Testis (tissue), 2 donors: ENCODE measurements at regions not wholly inside any gene's neighbourhood (a gene's known extent, or its start where the extent isn't known, plus 50 kb on each side); places are given as distances from the start of the nearest gene placed in this dataset.

Source experiments
- DNase-seq: peaks from one replicate; pipeline ENCODE4 v3.0.0-alpha.2; 2019
- H3K27ac ChIP-seq, 2 donors: fragments of 200-600 bp; sonication (generic); one replicate each; pipeline ENCODE4 v1.5.1; 2019
- H3K27me3 ChIP-seq: fragments of 200-600 bp; sonication (generic); one replicate; pipeline ENCODE4 v1.5.1; 2019
- H3K36me3 ChIP-seq: fragments of 200-600 bp; sonication (generic); one replicate; pipeline ENCODE4 v1.5.1; 2017; ENCODE audit warnings: low read depth; ENCODE audit errors: missing control alignments
- H3K4me1 ChIP-seq: fragments of 200-600 bp; sonication (generic); one replicate; pipeline ENCODE4 v1.5.1; 2019
- H3K4me3 ChIP-seq, 2 donors: fragments of 200-600 bp; sonication (generic); one replicate each; pipeline ENCODE4 v1.5.1; 2017 to 2019
- H3K9me3 ChIP-seq: fragments of 200-600 bp; sonication (generic); one replicate; pipeline ENCODE4 v1.5.1; 2017
- CTCF ChIP-seq, 3 experiments: fragments of 450-650 bp in 2 of 3; fragments of 200-600 bp in 1 of 3; sonication (generic) in 1 of 3; IDR thresholded peaks; one replicate each; pipeline ENCODE4 v1.5.1; 2016 to 2019; ENCODE audit warnings: antibody characterized with exemption in 3 of 3, mild to moderate bottlenecking in 2 of 3, moderate library complexity in 1 of 3
- POLR2A ChIP-seq: fragments of 450-650 bp; IDR thresholded peaks from one replicate; pipeline ENCODE4 v1.6.1; 2017; ENCODE audit warnings: antibody characterized with exemption, mild to moderate bottlenecking, moderate library complexity
- WGBS, 2 donors: methylation state at CpG; one replicate each; pipeline ENCODE4 v1.1.5; 2018; 5-methylcytosine and 5-hydroxymethylcytosine counted together
- intact Hi-C: fragments of 100-400 bp; cut with DNase I; formaldehyde crosslinking; loops from one replicate; pipeline ENCODE4 v1.15.1; 2023; ENCODE audit warnings: low total_unique reads

- no peaks in the 10 kb centered on the region for H3K9me3 ChIP-seq
- no peak overlapping the region for H3K27ac ChIP-seq
- no peaks in the 10 kb centered on the region for H3K27me3 ChIP-seq
- H3K4me1 ChIP-seq = no peaks in the 10 kb centered on the region
- TF ChIP-seq CTCF (IDR thresholded peaks at IDR 0.05) (no peak), POLR2A (no peak)
- H3K4me3 ChIP-seq = no peak overlapping the region
- 60 to 82% methylated on average over 2 of the region's 2 CpGs for WGBS, 2 donors
- no peak for DNase-seq
- H3K36me3 ChIP-seq = no peaks in the 10 kb centered on the region
- intact Hi-C loops = no loop called here
These were observed 72.9 kb downstream of the HDGFL1 start for GRCh38 chr6:22642254-22642653.

GRCh38 chr6:22643780-22644179, 74.4 kb downstream of the HDGFL1 start:
- Histone ChIP-seq H3K4me3 (peak overlapping the region in 1 of 2 donors; percentile 15), H3K4me1 (no peaks in the 10 kb centered on the region), H3K27me3 (no peaks in the 10 kb centered on the region), H3K27ac (no peak overlapping the region), H3K9me3 (no peaks in the 10 kb centered on the region), H3K36me3 (no peaks in the 10 kb centered on the region)
- no peak for TF ChIP-seq POLR2A
- no peak for TF ChIP-seq CTCF (IDR thresholded peaks at IDR 0.05)
- peak; percentile 43 for DNase-seq
- intact Hi-C loops = no loop called here
- 82 to 86% methylated on average over 10 of the region's 10 CpGs for WGBS, 2 donors

- DNase-seq = no peak
- intact Hi-C loops = no loop called here
- no peaks in the 10 kb centered on the region for H3K36me3 ChIP-seq
- H3K27me3 ChIP-seq = no peaks in the 10 kb centered on the region
- no peak overlapping the region for H3K4me3 ChIP-seq
- WGBS, 2 donors = 68 to 80% methylated on average over 3 of the region's 3 CpGs
- no peaks in the 10 kb centered on the region for H3K9me3 ChIP-seq
- no peak overlapping the region for H3K27ac ChIP-seq
- TF ChIP-seq POLR2A (no peak), CTCF (IDR thresholded peaks at IDR 0.05) (no peak)
- H3K4me1 ChIP-seq = peaks cover 5% of the 10 kb centered on the region
These were observed 78.4 kb downstream of the HDGFL1 start for GRCh38 chr6:22647719-22648118.

- H3K27me3 ChIP-seq = no peaks in the 10 kb centered on the region
- no peak overlapping the region for H3K4me3 ChIP-seq
- DNase-seq = peak; percentile 71
- peaks cover 30% of the 10 kb centered on the region for H3K4me1 ChIP-seq
- peak overlapping the region in 1 of 2 donors; percentile 48 for H3K27ac ChIP-seq
- WGBS, 2 donors = 66 to 69% methylated on average over 3 of the region's 3 CpGs
- TF ChIP-seq CTCF (IDR thresholded peaks at IDR 0.05) (no peak), POLR2A (no peak)
- H3K9me3 ChIP-seq = no peaks in the 10 kb centered on the region
- H3K36me3 ChIP-seq = no peaks in the 10 kb centered on the region
- intact Hi-C loops = no loop called here
These were observed 82.4 kb downstream of the HDGFL1 start for GRCh38 chr6:22651731-22652130.

GRCh38 chr6:22653980-22654610, 84.7 kb downstream of the HDGFL1 start:
- H3K36me3 ChIP-seq = no peaks in the 10 kb centered on the region
- no peak for DNase-seq
- no peak overlapping the region for H3K4me3 ChIP-seq
- H3K27me3 ChIP-seq = no peaks in the 10 kb centered on the region
- intact Hi-C loops = no loop called here
- H3K9me3 ChIP-seq = no peaks in the 10 kb centered on the region
- TF ChIP-seq CTCF (IDR thresholded peaks at IDR 0.05) = no peak
- no peak for TF ChIP-seq POLR2A
- peak overlapping the region; percentile 16 to 48 for H3K27ac ChIP-seq
- peaks cover 44% of the 10 kb centered on the region for H3K4me1 ChIP-seq
- WGBS, 2 donors = 42 to 51% methylated on average over 7 of the region's 7 CpGs
